GM21367 (cell line): ENCODE measurements at regions not wholly inside any gene's neighbourhood (a gene's known extent, or its start where the extent isn't known, plus 50 kb on each side); places are given as distances from the start of the nearest gene placed in this dataset.

Source experiments
- ATAC-seq: cut with Tn5 transposase; IDR thresholded peaks from one replicate; pipeline ENCODE4 v1.9.1; 2021; ENCODE audit not compliant: unreplicated experiment

DNA sequence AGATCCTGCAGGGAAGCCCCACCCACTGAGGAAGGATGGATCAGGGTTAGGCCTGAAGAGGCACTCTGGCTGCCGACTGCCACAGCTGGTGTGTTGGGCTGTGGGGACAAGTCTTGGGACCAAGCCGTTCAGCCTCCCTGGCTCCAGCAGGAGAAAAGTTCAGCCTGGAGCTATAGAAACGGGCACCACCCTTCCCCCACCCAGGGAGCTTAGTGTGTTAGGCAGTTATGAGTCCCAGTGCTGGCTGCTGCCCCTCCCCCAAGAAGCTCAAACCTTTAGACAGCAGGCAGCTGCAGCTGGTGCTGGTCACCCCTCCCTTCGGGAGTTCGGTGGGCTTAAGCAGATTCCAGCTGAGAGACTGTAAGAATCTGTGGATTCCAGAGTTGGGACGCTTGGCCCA lies 447.1 kb upstream of the HS6ST1 start:
- no peak for ATAC-seq

DNA sequence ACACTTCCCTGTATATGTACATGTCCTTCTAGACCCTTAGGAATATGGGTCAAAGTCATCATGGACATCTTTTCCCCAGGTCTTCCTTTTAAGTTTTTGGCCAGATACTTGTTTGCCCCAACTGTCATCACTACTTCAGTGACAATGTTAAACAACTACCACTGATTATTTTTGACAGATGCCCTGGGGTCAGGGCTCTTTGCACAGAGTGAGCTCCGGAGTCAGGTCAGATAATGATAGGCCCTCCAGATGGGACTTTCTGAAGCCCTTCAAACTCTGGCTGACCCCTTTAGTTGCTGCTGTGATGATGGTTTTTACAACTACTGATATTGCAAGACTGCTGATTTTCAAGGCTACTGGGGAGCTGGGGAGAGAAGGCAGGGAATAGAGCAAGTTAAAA lies 449.4 kb upstream of the HS6ST1 start:
- ATAC-seq = no peak

DNA sequence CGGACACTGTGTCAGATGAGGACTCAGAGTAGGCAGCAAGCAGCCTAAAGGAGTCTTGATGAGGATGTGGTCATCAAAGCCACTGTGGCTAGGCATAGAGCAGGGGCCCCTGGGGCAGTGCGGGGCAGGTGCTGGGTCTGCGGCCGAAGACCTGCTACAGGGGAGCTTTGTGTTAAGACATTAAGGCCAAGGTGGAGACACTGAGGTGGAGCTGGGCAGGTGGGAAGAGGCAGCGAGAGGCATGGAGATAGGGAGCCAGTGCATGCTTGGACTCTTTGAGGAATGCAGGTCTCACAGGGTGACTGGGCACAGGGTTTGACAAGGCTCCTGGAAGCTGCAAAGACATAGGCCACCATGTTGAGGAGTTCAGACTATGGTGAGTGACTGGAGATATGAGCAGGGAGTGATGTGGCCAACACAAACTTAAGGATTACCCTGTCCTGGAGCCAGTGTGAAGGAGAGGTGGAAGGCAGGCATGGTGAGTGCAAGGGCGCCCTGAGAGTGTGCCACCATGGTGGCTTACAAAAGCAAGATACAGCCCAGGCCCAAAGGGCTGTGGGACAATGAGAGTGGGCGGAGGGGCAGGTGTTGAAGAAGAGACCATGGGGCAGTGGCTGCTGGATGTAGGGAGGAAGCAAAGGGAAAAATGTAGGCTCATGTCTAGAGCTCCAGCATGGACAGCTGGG lies 450.9 kb upstream of the HS6ST1 start:
- no peak for ATAC-seq

DNA sequence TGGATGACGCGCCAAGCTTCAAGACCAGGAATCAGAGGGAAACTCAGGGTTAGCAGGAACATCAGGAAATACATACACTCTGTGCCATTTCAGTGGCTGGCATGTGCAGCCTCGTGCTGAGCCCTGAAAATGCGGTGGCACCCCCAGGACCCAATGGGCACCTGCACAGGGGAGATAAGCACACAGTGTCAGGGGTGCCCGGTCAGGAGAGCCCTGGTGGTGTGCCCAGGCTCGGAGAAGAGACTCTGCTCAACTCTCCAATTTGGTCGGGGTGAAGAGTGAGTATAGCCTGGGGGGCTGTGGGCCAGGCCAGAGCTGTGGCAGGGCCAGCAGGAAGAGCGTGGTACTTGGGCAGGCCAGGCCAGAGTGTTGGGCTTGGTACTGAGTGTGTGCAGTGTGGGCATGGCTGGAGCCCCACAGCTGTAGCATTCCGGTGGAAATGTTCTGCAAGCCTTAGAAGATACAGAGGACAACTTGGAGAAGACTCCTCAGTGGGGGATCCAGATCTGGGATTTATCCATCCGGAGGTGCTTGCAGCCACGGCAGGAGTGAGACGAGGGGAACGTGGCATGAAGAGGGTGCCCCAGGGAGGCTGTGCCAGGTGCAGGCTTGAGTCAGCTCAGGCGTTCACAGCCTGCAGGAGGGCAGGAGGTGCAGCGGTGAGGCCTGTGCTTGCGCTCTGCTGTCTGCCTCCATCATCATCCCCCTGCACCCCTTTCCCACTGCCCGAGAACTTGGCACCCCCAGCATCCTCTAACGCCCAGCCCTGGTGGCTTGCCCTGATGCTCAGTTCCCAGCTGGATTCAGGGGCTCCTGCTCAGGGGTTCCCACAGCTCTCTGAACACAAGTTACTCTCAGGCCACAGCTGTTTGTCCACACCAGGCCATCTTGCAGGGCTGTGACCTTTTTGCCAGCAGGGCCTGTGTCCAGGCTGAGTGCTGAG lies 451.7 kb upstream of the HS6ST1 start:
- no peak for ATAC-seq

- ATAC-seq = no peak
These were observed 452.7 kb upstream of the HS6ST1 start for GRCh38 chr2:128771401-128771800.

GRCh38 chr2:128772671-128773070 lies 454.0 kb upstream of the HS6ST1 start:
- no peak for ATAC-seq

DNA sequence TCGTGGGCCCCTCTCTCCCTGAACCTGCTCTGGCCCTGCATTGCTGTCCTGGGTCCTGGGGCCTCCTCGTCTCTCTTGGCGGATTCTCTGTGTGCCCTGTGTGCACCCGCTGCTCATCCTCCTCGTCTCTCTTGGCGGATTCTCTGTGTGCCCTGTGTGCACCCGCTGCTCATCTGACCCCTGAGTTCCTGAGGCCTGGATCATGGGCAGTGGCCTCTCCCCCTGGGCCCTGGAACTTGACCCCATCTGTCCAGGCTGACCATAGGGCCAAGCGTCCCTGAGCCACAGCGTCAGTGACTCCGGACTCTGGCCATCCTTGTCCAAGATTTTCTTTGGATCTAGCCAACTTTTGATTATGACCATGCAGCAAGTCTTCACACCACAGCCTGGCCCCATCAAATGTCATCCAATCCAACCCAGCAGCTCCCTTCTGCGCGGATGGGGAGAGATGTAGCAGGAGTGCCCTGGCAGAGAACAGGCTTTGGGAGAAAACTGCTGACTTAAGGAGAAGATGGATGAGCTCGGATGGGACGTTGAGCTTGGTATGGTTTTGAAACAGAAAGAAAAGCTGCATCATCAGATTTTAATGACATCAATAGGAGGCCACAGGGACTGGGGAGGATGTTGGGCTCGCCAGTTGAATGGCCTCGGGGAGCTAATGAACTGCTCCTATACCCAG lies 455.1 kb upstream of the HS6ST1 start:
- no peak for ATAC-seq

DNA sequence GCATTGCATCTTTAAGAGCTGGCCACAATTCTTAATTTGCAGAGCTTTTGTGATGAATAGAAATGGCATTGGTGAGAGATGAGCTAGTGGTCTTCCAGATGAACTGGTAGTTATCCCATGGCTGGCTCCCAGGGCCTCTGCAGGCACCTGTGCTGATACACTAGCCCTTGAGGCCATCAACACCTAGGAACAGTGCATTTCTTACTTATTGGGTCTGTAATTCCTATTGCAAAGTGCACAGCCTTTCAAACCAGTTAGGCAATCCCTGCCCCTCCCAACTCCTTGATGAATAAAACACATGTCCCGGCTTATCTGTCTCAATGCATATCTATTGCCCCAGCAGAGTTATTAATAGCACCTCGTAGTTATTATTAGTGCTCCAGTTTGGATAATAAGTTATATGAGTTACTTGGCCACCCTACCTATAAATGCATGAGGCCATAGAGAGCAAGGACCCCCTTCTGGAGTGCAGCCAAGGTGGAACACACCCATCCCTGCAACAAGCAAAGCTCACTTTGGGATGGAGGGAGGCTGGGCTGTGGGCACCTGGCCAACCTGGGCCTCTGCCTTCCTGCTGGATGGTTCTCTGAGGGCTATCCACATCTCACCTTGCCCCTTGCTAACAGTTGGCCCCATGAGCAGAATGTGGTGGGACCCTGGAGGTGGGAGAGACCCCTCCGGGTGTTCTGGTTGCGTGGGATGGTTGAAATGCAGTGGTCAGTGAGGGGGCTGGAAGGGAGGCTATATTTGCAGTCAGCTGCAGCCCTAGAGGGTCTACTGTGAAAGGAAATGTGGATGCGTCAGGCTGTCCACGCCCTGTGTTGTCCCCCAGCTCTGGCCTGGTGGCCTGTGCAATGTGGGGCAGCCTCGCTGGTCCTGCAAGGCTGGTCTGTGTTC lies 455.9 kb upstream of the HS6ST1 start:
- ATAC-seq = no peak

- no peak for ATAC-seq
These were observed 456.7 kb upstream of the HS6ST1 start for GRCh38 chr2:128775217-128775913.

GRCh38 chr2:128775914-128776285 lies 457.2 kb upstream of the HS6ST1 start:
- ATAC-seq = no peak

DNA sequence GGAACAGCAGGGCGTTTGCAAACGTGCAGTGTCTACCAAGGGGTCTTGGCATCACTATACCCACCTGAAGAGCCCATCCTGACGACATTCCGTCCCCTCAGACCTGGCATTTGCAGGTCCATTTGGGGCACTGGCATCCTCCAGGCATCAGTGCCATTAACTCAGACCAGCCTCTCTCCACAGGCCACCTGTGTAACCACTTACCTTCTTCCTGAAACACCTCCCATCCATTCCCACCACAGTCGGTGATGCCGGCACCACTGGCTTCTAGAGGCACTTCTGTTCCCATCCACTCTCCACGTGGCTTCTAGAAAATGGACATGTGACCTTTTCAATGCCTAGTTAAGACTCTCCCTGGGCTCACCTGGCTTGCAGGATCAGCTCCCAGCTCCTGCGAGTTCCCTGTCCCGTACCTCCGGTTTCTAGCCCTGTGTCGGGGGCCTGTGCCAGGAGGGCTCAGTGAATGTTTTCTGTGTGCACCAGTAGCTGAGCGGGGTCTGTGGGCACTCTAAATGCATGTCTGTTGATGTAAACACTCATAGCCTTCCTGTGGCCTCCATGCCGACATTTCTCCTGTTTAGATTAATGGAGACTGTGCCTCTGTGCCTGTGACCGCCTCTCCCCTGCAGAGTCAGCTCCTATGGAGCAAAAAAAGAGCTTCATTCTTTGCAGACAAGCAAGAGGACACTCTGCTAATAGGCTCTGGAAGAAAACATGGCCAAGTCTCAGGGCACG lies 458.0 kb upstream of the HS6ST1 start:
- ATAC-seq = no peak

GRCh38 chr2:128777196-128778035 lies 458.7 kb upstream of the HS6ST1 start:
- no peak for ATAC-seq

- ATAC-seq = no peak
These were observed 460.2 kb upstream of the HS6ST1 start for GRCh38 chr2:128778843-128779242.

GRCh38 chr2:128779301-128780095 lies 460.8 kb upstream of the HS6ST1 start:
- no peak for ATAC-seq

GRCh38 chr2:128780434-128781080 lies 461.9 kb upstream of the HS6ST1 start:
- ATAC-seq = no peak

DNA sequence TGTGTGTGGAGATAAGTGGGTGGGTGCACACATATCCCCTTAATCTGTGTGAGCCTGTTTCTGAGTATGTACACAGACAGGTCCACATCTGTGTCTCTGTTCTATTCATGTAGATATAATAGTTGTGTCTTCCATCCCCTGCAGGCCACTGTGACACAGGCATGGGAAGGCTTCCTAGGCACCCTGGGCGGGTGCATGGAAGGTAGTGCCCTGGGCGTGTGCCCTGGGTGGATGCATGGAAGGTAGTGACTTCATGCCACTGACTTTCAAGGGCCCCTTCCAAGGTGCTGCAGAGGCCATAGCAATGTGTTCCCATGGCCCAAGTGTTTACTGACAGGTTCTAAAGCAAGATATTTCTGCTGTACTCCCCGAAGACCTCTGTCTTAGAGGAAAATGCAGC lies 462.5 kb upstream of the HS6ST1 start:
- no peak for ATAC-seq
